AG09309 (cell line): ENCODE measurements at regions not wholly inside any gene's neighbourhood (a gene's known extent, or its start where the extent isn't known, plus 50 kb on each side); places are given as distances from the start of the nearest gene placed in this dataset.

ENCODE experiments used
- DNase-seq: peaks from one replicate; pipeline ENCODE4 v3.0.0-alpha.2; 2010; ENCODE audit warnings: low read depth
- H3K4me3 ChIP-seq: 2 replicates; pipeline ENCODE4 v1.5.1; 2011; ENCODE audit warnings: mild to moderate bottlenecking, low read depth, low read length, moderate library complexity; ENCODE audit not compliant: control insufficient read depth
- CTCF ChIP-seq: IDR thresholded peaks from 2 replicates; pipeline ENCODE4 v1.5.1; 2011; ENCODE audit warnings: mild to moderate bottlenecking, low read depth, low read length, inconsistent platforms; ENCODE audit not compliant: insufficient read depth, control insufficient read depth; ENCODE audit errors: missing control alignments

DNA sequence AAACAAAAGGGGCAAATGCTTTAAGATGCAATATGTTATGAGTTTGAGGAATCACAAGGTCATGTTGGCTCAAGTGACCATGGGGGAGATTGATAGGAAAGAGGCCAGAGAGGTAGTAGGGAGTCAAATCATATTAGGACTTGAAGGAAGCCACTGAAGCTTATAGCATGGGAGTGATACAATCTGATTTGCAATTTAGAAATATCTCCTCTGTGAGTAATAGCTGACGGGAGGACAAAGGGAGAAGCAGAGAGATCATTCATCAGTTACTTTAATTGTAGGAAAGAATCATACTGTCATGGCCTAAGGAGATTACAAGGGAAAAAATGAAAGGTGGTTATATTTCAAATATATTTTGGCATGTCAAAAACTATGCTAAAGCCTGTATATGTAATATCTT, 793.6 kb upstream of the RAG2 start:
- H3K4me3 ChIP-seq = no peak overlapping the region
- TF ChIP-seq CTCF = no peak
- DNase-seq = no peak

GRCh38 chr11:37390576-37391083, 792.6 kb upstream of the RAG2 start:
- no peak for TF ChIP-seq CTCF
- no peak overlapping the region for H3K4me3 ChIP-seq

GRCh38 chr11:37378958-37379357, 780.9 kb upstream of the RAG2 start:
- no peak overlapping the region for H3K4me3 ChIP-seq
- TF ChIP-seq CTCF = no peak
- no peak for DNase-seq

More at GRCh38 chr11:37390576-37391083, 792.6 kb upstream of the RAG2 start:
- no peak for DNase-seq

- no peak overlapping the region for H3K4me3 ChIP-seq
- no peak for TF ChIP-seq CTCF
- no peak for DNase-seq
These were observed 774.6 kb upstream of the RAG2 start for GRCh38 chr11:37372667-37373066.

GRCh38 chr11:37371346-37371970, 773.4 kb upstream of the RAG2 start:
- no peak overlapping the region for H3K4me3 ChIP-seq
- TF ChIP-seq CTCF = no peak
- no peak for DNase-seq

- H3K4me3 ChIP-seq = no peak overlapping the region
- TF ChIP-seq CTCF = no peak
- no peak for DNase-seq
These were observed 772.8 kb upstream of the RAG2 start for GRCh38 chr11:37370817-37371216.
